OCI-LY1 (cell line): ENCODE measurements at regions not wholly inside any gene's neighbourhood (a gene's known extent, or its start where the extent isn't known, plus 50 kb on each side); places are given as distances from the start of the nearest gene placed in this dataset.

Source experiments
- H2AFZ ChIP-seq: fragments of 200-600 bp; sonication (generic), shearing (Covaris generic); 2 replicates; pipeline ENCODE4 v1.6.0; 2014; ENCODE audit warnings: antibody characterized with exemption, mild to moderate bottlenecking, low read length
- H3F3A ChIP-seq: fragments of 200-600 bp; sonication (generic), shearing (Covaris generic); 2 replicates; pipeline ENCODE4 v1.6.0; 2014; ENCODE audit warnings: mild to moderate bottlenecking, antibody characterized with exemption, low read length, moderate library complexity; ENCODE audit not compliant: insufficient read depth
- H3K27ac ChIP-seq: fragments of 200-600 bp; sonication (generic); 2 replicates; pipeline ENCODE4 v1.5.1; 2014; ENCODE audit warnings: low read length, mixed run types, mild to moderate bottlenecking, low read depth; ENCODE audit not compliant: poor library complexity, severe bottlenecking
- H3K27me3 ChIP-seq: fragments of 200-600 bp; sonication (generic); 2 replicates; pipeline ENCODE4 v1.6.0; 2014; ENCODE audit warnings: antibody characterized with exemption, mild to moderate bottlenecking, low read length, moderate library complexity; ENCODE audit not compliant: insufficient read depth
- H3K36me3 ChIP-seq: fragments of 200-600 bp; sonication (generic); 2 replicates; pipeline ENCODE4 v1.6.1; 2014; ENCODE audit warnings: mild to moderate bottlenecking, antibody characterized with exemption, low read length, moderate library complexity, mixed read lengths; ENCODE audit not compliant: insufficient read depth
- H3K4me1 ChIP-seq: fragments of 200-600 bp; sonication (generic); 2 replicates; pipeline ENCODE4 v1.5.1; 2014; ENCODE audit warnings: mild to moderate bottlenecking, low read length, moderate library complexity; ENCODE audit not compliant: insufficient read depth, severe bottlenecking
- H3K4me2 ChIP-seq: fragments of 200-600 bp; sonication (generic), shearing (Covaris generic); 2 replicates; pipeline ENCODE4 v1.6.1; 2014; ENCODE audit warnings: low read length
- H3K4me3 ChIP-seq: fragments of 200-600 bp; sonication (generic); 2 replicates; pipeline ENCODE4 v1.5.1; 2014; ENCODE audit warnings: low read length, low read depth, mild to moderate bottlenecking, mixed read lengths; ENCODE audit not compliant: poor library complexity, severe bottlenecking
- H3K79me2 ChIP-seq: fragments of 200-600 bp; shearing (Covaris generic); 2 replicates; pipeline ENCODE4 v1.6.1; 2016; ENCODE audit warnings: mixed run types, low read length, mixed read lengths; ENCODE audit not compliant: insufficient read depth
- H3K9ac ChIP-seq: fragments of 200-600 bp; sonication (generic), shearing (Covaris generic); 2 replicates; pipeline ENCODE4 v1.6.1; 2014; ENCODE audit warnings: mild to moderate bottlenecking, low read length, mixed read lengths
- H3K9me2 ChIP-seq: fragments of 200-600 bp; sonication (generic), shearing (Covaris generic); 2 replicates; pipeline ENCODE4 v1.6.1; 2014; ENCODE audit warnings: low read depth, mild to moderate bottlenecking, low read length, mixed read lengths
- H3K9me3 ChIP-seq: fragments of 200-600 bp; shearing (Covaris generic); 2 replicates; pipeline ENCODE4 v1.6.1; 2014; ENCODE audit warnings: low read length, mixed read lengths
- H4K20me1 ChIP-seq: fragments of 200-600 bp; sonication (generic), shearing (Covaris generic); 2 replicates; pipeline ENCODE4 v1.6.0; 2016; ENCODE audit warnings: mild to moderate bottlenecking, low read length; ENCODE audit not compliant: insufficient read depth
- CTCF ChIP-seq: fragments of 200-600 bp; sonication (generic), shearing (Covaris generic); IDR thresholded peaks from 2 replicates; pipeline ENCODE4 v1.5.1; 2017; ENCODE audit warnings: mild to moderate bottlenecking, antibody characterized with exemption, low read length, moderate library complexity, mixed read lengths
- EZH2 ChIP-seq: fragments of 200-600 bp; sonication (generic), shearing (Covaris generic); IDR thresholded peaks from 2 replicates; pipeline ENCODE4 v1.8.0; 2017; ENCODE audit warnings: borderline replicate concordance, mixed run types, mild to moderate bottlenecking, antibody characterized with exemption, low read length, moderate library complexity, mixed read lengths

- H4K20me1 ChIP-seq: no peaks in the 10 kb centered on the region
- H3F3A ChIP-seq: no peaks in the 10 kb centered on the region
- no peaks in the 10 kb centered on the region for H3K4me1 ChIP-seq
- H3K4me3 ChIP-seq: no peak overlapping the region
- no peaks in the 10 kb centered on the region for H3K9me3 ChIP-seq
- no peak for TF ChIP-seq CTCF
- no peak for TF ChIP-seq EZH2
- H3K27ac ChIP-seq: no peak overlapping the region
- H2AFZ ChIP-seq: no peak overlapping the region
- no peaks in the 10 kb centered on the region for H3K36me3 ChIP-seq
- no peak overlapping the region for H3K4me2 ChIP-seq
- H3K27me3 ChIP-seq: no peaks in the 10 kb centered on the region
- no peaks in the 10 kb centered on the region for H3K79me2 ChIP-seq
- H3K9me2 ChIP-seq: no peaks in the 10 kb centered on the region
- no peak overlapping the region for H3K9ac ChIP-seq
These were observed 258.1 kb upstream of the CNTN6 start for GRCh38 chr3:834679-835078.

GRCh38 chr3:835096-835495, 257.7 kb upstream of the CNTN6 start:
- no peaks in the 10 kb centered on the region for H3K4me1 ChIP-seq
- H3K36me3 ChIP-seq: no peaks in the 10 kb centered on the region
- H3K27me3 ChIP-seq: no peaks in the 10 kb centered on the region
- H3K9me2 ChIP-seq: no peaks in the 10 kb centered on the region
- H2AFZ ChIP-seq: no peak overlapping the region
- H3K9me3 ChIP-seq: no peaks in the 10 kb centered on the region
- H3K9ac ChIP-seq: no peak overlapping the region
- TF ChIP-seq CTCF (no peak), EZH2 (no peak)
- H3K27ac ChIP-seq: no peak overlapping the region
- no peaks in the 10 kb centered on the region for H3K79me2 ChIP-seq
- H3K4me3 ChIP-seq: no peak overlapping the region
- no peak overlapping the region for H3K4me2 ChIP-seq
- H4K20me1 ChIP-seq: no peaks in the 10 kb centered on the region
- H3F3A ChIP-seq: no peaks in the 10 kb centered on the region

- H2AFZ ChIP-seq: no peak overlapping the region
- no peaks in the 10 kb centered on the region for H3K9me2 ChIP-seq
- no peaks in the 10 kb centered on the region for H3K79me2 ChIP-seq
- H3K36me3 ChIP-seq: no peaks in the 10 kb centered on the region
- no peak overlapping the region for H3K4me3 ChIP-seq
- no peak overlapping the region for H3K9ac ChIP-seq
- no peaks in the 10 kb centered on the region for H3K27me3 ChIP-seq
- no peaks in the 10 kb centered on the region for H4K20me1 ChIP-seq
- no peaks in the 10 kb centered on the region for H3K4me1 ChIP-seq
- no peaks in the 10 kb centered on the region for H3F3A ChIP-seq
- H3K27ac ChIP-seq: no peak overlapping the region
- TF ChIP-seq CTCF (no peak), EZH2 (no peak)
- no peak overlapping the region for H3K4me2 ChIP-seq
- no peaks in the 10 kb centered on the region for H3K9me3 ChIP-seq
These were observed 252.8 kb upstream of the CNTN6 start for GRCh38 chr3:839981-840380.
